ENCODE measurements at regions not wholly inside any gene's neighbourhood (a gene's known extent, or its start where the extent isn't known, plus 50 kb on each side); places are given as distances from the start of the nearest gene placed in this dataset.

- Histone ChIP-seq H3K9me3 (ENCODE audit: control insufficient read depth, low read length) (no peaks in the 10 kb centered on the region), H3K27ac (ENCODE audit: low read depth, low read length, severe bottlenecking) (no peak overlapping the region), H3K36me3 (ENCODE audit: control insufficient read depth, insufficient read depth, low read length) (no peaks in the 10 kb centered on the region), H3K4me3 (ENCODE audit: extremely low read depth, insufficient read depth, low read length, poor library complexity, severe bottlenecking) (no peak overlapping the region), H3K4me1 (ENCODE audit: control insufficient read depth, insufficient read depth, low read length, poor library complexity, severe bottlenecking) (no peaks in the 10 kb centered on the region)
- 92% methylated on average over 2 of the region's 3 CpGs; no CpG with 5 or more reads in 1 of the 2 experiments for WGBS, 2 experiments (ENCODE audit: insufficient coverage in 2 of 2)
Observed at GRCh38 chr9:82491604-82492003, 503.0 kb downstream of the SPATA31D1 start.

GRCh38 chr9:82492274-82492673 is 503.7 kb downstream of the SPATA31D1 start:
- no CpG with 5 or more reads among the region's 4 CpGs for WGBS, 2 experiments (ENCODE audit: insufficient coverage in 2 of 2)
- no peak overlapping the region for H3K27ac ChIP-seq (ENCODE audit: low read depth, low read length, severe bottlenecking)

GRCh38 chr9:82495884-82496777 is 507.6 kb downstream of the SPATA31D1 start:
- Histone ChIP-seq H3K4me1 (ENCODE audit: control insufficient read depth, insufficient read depth, low read length, poor library complexity, severe bottlenecking) (no peaks in the 10 kb centered on the region), H3K36me3 (ENCODE audit: control insufficient read depth, insufficient read depth, low read length) (no peaks in the 10 kb centered on the region), H3K9me3 (ENCODE audit: control insufficient read depth, low read length) (no peaks in the 10 kb centered on the region), H3K27ac (ENCODE audit: low read depth, low read length, severe bottlenecking) (no peak overlapping the region), H3K4me3 (ENCODE audit: extremely low read depth, insufficient read depth, low read length, poor library complexity, severe bottlenecking) (no peak overlapping the region)
- WGBS, 2 experiments (ENCODE audit: insufficient coverage in 2 of 2), result 92 to 94% methylated on average over 15 of the region's 16 CpGs

More at GRCh38 chr9:82492274-82492673, 503.7 kb downstream of the SPATA31D1 start:
- Histone ChIP-seq H3K4me3 (ENCODE audit: extremely low read depth, insufficient read depth, low read length, poor library complexity, severe bottlenecking) (no peak overlapping the region), H3K36me3 (ENCODE audit: control insufficient read depth, insufficient read depth, low read length) (no peaks in the 10 kb centered on the region), H3K9me3 (ENCODE audit: control insufficient read depth, low read length) (no peaks in the 10 kb centered on the region), H3K4me1 (ENCODE audit: control insufficient read depth, insufficient read depth, low read length, poor library complexity, severe bottlenecking) (no peaks in the 10 kb centered on the region)

GRCh38 chr9:82498541-82499317 is 510.2 kb downstream of the SPATA31D1 start:
- no peak overlapping the region for H3K4me3 ChIP-seq (ENCODE audit: extremely low read depth, insufficient read depth, low read length, poor library complexity, severe bottlenecking)
- no peaks in the 10 kb centered on the region for H3K36me3 ChIP-seq (ENCODE audit: control insufficient read depth, insufficient read depth, low read length)
- no peak overlapping the region for H3K27ac ChIP-seq (ENCODE audit: low read depth, low read length, severe bottlenecking)
- no peaks in the 10 kb centered on the region for H3K9me3 ChIP-seq (ENCODE audit: control insufficient read depth, low read length)
- WGBS, 2 experiments (ENCODE audit: insufficient coverage in 2 of 2), result 83 to 100% methylated on average over 1 of the region's 3 CpGs
- H3K4me1 ChIP-seq (ENCODE audit: control insufficient read depth, insufficient read depth, low read length, poor library complexity, severe bottlenecking), result no peaks in the 10 kb centered on the region

- Histone ChIP-seq H3K36me3 (ENCODE audit: control insufficient read depth, insufficient read depth, low read length) (no peaks in the 10 kb centered on the region), H3K27ac (ENCODE audit: low read depth, low read length, severe bottlenecking) (no peak overlapping the region), H3K4me3 (ENCODE audit: extremely low read depth, insufficient read depth, low read length, poor library complexity, severe bottlenecking) (no peak overlapping the region), H3K9me3 (ENCODE audit: control insufficient read depth, low read length) (no peaks in the 10 kb centered on the region), H3K4me1 (ENCODE audit: control insufficient read depth, insufficient read depth, low read length, poor library complexity, severe bottlenecking) (no peaks in the 10 kb centered on the region)
Observed at GRCh38 chr9:82499337-82499736, 510.8 kb downstream of the SPATA31D1 start.

GRCh38 chr9:82504620-82505019 is 516.0 kb downstream of the SPATA31D1 start:
- Histone ChIP-seq H3K27ac (ENCODE audit: low read depth, low read length, severe bottlenecking) (no peak overlapping the region), H3K4me1 (ENCODE audit: control insufficient read depth, insufficient read depth, low read length, poor library complexity, severe bottlenecking) (no peaks in the 10 kb centered on the region), H3K4me3 (ENCODE audit: extremely low read depth, insufficient read depth, low read length, poor library complexity, severe bottlenecking) (no peak overlapping the region), H3K36me3 (ENCODE audit: control insufficient read depth, insufficient read depth, low read length) (no peaks in the 10 kb centered on the region), H3K9me3 (ENCODE audit: control insufficient read depth, low read length) (no peaks in the 10 kb centered on the region)
- WGBS, 2 experiments (ENCODE audit: insufficient coverage in 2 of 2), result 69% methylated on average over 2 of the region's 2 CpGs

- H3K4me1 ChIP-seq (ENCODE audit: control insufficient read depth, insufficient read depth, low read length, poor library complexity, severe bottlenecking), result no peaks in the 10 kb centered on the region
- 100% methylated on average over 5 of the region's 7 CpGs; no CpG with 5 or more reads in 1 of the 2 experiments for WGBS, 2 experiments (ENCODE audit: insufficient coverage in 2 of 2)
- no peaks in the 10 kb centered on the region for H3K36me3 ChIP-seq (ENCODE audit: control insufficient read depth, insufficient read depth, low read length)
- no peak overlapping the region for H3K27ac ChIP-seq (ENCODE audit: low read depth, low read length, severe bottlenecking)
- H3K4me3 ChIP-seq (ENCODE audit: extremely low read depth, insufficient read depth, low read length, poor library complexity, severe bottlenecking), result no peak overlapping the region
- no peaks in the 10 kb centered on the region for H3K9me3 ChIP-seq (ENCODE audit: control insufficient read depth, low read length)
Observed at GRCh38 chr9:82511626-82512025, 523.1 kb downstream of the SPATA31D1 start.

- no peaks in the 10 kb centered on the region for H3K9me3 ChIP-seq (ENCODE audit: control insufficient read depth, low read length)
- H3K27ac ChIP-seq (ENCODE audit: low read depth, low read length, severe bottlenecking), result no peak overlapping the region
- no peak overlapping the region for H3K4me3 ChIP-seq (ENCODE audit: extremely low read depth, insufficient read depth, low read length, poor library complexity, severe bottlenecking)
- no peaks in the 10 kb centered on the region for H3K4me1 ChIP-seq (ENCODE audit: control insufficient read depth, insufficient read depth, low read length, poor library complexity, severe bottlenecking)
- whole genome bisulfite sequencing, 2 experiments (ENCODE audit: insufficient coverage in 2 of 2), result 86 to 96% methylated on average over 1 to 4 of the region's 5 CpGs
- no peaks in the 10 kb centered on the region for H3K36me3 ChIP-seq (ENCODE audit: control insufficient read depth, insufficient read depth, low read length)
Observed at GRCh38 chr9:82512728-82513127, 524.2 kb downstream of the SPATA31D1 start.

GRCh38 chr9:82513242-82513751 is 524.7 kb downstream of the SPATA31D1 start:
- Histone ChIP-seq H3K27ac (ENCODE audit: low read depth, low read length, severe bottlenecking) (no peak overlapping the region), H3K36me3 (ENCODE audit: control insufficient read depth, insufficient read depth, low read length) (no peaks in the 10 kb centered on the region), H3K4me1 (ENCODE audit: control insufficient read depth, insufficient read depth, low read length, poor library complexity, severe bottlenecking) (no peaks in the 10 kb centered on the region), H3K9me3 (ENCODE audit: control insufficient read depth, low read length) (no peaks in the 10 kb centered on the region), H3K4me3 (ENCODE audit: extremely low read depth, insufficient read depth, low read length, poor library complexity, severe bottlenecking) (no peak overlapping the region)
- 89 to 93% methylated on average over 4 to 5 of the region's 5 CpGs for WGBS, 2 experiments (ENCODE audit: insufficient coverage in 2 of 2)

- Histone ChIP-seq H3K4me3 (ENCODE audit: extremely low read depth, insufficient read depth, low read length, poor library complexity, severe bottlenecking) (no peak overlapping the region), H3K27ac (ENCODE audit: low read depth, low read length, severe bottlenecking) (no peak overlapping the region)
- 92 to 100% methylated on average over 2 of the region's 3 CpGs for WGBS, 2 experiments (ENCODE audit: insufficient coverage in 2 of 2)
Observed at GRCh38 chr9:82513976-82514735, 525.6 kb downstream of the SPATA31D1 start.

More at GRCh38 chr9:82513976-82514735, 525.6 kb downstream of the SPATA31D1 start:
- no peaks in the 10 kb centered on the region for H3K9me3 ChIP-seq (ENCODE audit: control insufficient read depth, low read length)
- H3K36me3 ChIP-seq (ENCODE audit: control insufficient read depth, insufficient read depth, low read length), result no peaks in the 10 kb centered on the region
- no peaks in the 10 kb centered on the region for H3K4me1 ChIP-seq (ENCODE audit: control insufficient read depth, insufficient read depth, low read length, poor library complexity, severe bottlenecking)

All from mesodermal cell (in vitro differentiated cells).